ENCODE measurements at regions not wholly inside any gene's neighbourhood (a gene's known extent, or its start where the extent isn't known, plus 50 kb on each side); places are given as distances from the start of the nearest gene placed in this dataset.
A peak's percentile ranks its signal among the peaks of the same experiment; 100 is the strongest.

- no peak for DNase-seq
- no peaks in the 10 kb centered on the region for H3K27me3 ChIP-seq
- ATAC-seq: no peak
- no peak overlapping the region for H3K4me3 ChIP-seq
- intact Hi-C loops (cut with DNase I): no loop called here
- no peaks in the 10 kb centered on the region for H3K9me3 ChIP-seq
- no peak overlapping the region for H3K27ac ChIP-seq
- no peaks in the 10 kb centered on the region for H3K4me1 ChIP-seq
- FAIRE-seq: no peak
- no peak for TF ChIP-seq CTCF (IDR thresholded peaks at IDR 0.05)
- WGBS, 2 donors: 85 to 86% methylated on average over 5 of the region's 5 CpGs
- H3K36me3 ChIP-seq: no peaks in the 10 kb centered on the region
These were observed 323.8 kb downstream of the PSAT1 start for GRCh38 chr9:78620764-78621163.

- Histone ChIP-seq H3K4me3 (no peak overlapping the region), H3K4me1 (no peaks in the 10 kb centered on the region), H3K36me3 (no peaks in the 10 kb centered on the region), H3K27me3 (no peaks in the 10 kb centered on the region), H3K27ac (no peak overlapping the region), H3K9me3 (no peaks in the 10 kb centered on the region)
- peak in 1 of 4 donors; percentile 20 for ATAC-seq
- 82 to 87% methylated on average over 2 of the region's 2 CpGs for WGBS, 2 donors
- no peak for FAIRE-seq
- no peak for TF ChIP-seq CTCF (IDR thresholded peaks at IDR 0.05)
- intact Hi-C loops (cut with DNase I): no loop called here
- no peak for DNase-seq
These were observed 325.2 kb downstream of the PSAT1 start for GRCh38 chr9:78622126-78622525.

- TF ChIP-seq CTCF (IDR thresholded peaks at IDR 0.05): no peak
- intact Hi-C loops (cut with DNase I): no loop called here
- Histone ChIP-seq H3K9me3 (no peaks in the 10 kb centered on the region), H3K27me3 (no peaks in the 10 kb centered on the region), H3K36me3 (no peaks in the 10 kb centered on the region), H3K4me3 (no peak overlapping the region), H3K27ac (no peak overlapping the region), H3K4me1 (no peaks in the 10 kb centered on the region)
- DNase-seq (no peak), FAIRE-seq (no peak), ATAC-seq (no peak)
These were observed 330.0 kb downstream of the PSAT1 start for GRCh38 chr9:78626971-78627370.

- Histone ChIP-seq H3K4me3 (no peak overlapping the region), H3K27me3 (no peaks in the 10 kb centered on the region), H3K4me1 (no peaks in the 10 kb centered on the region), H3K9me3 (no peaks in the 10 kb centered on the region), H3K27ac (no peak overlapping the region), H3K36me3 (no peaks in the 10 kb centered on the region)
- intact Hi-C loops (cut with DNase I): no loop called here
- DNase-seq (no peak), FAIRE-seq (no peak), ATAC-seq (no peak)
- 56% methylated on average over 4 of the region's 4 CpGs for WGBS, 2 donors
- TF ChIP-seq CTCF (IDR thresholded peaks at IDR 0.05): no peak
These were observed 334.0 kb downstream of the PSAT1 start for GRCh38 chr9:78630966-78631365.

GRCh38 chr9:78640728-78641127 is 343.8 kb downstream of the PSAT1 start:
- no peaks in the 10 kb centered on the region for H3K4me1 ChIP-seq
- H3K27ac ChIP-seq: no peak overlapping the region
- no peaks in the 10 kb centered on the region for H3K9me3 ChIP-seq
- DNase-seq (no peak), ATAC-seq (no peak), FAIRE-seq (no peak)
- no peak overlapping the region for H3K4me3 ChIP-seq
- no peaks in the 10 kb centered on the region for H3K36me3 ChIP-seq
- WGBS, 2 donors: 25 to 35% methylated on average over 4 of the region's 4 CpGs
- no peaks in the 10 kb centered on the region for H3K27me3 ChIP-seq
- intact Hi-C loops (cut with DNase I): no loop called here
- no peak for TF ChIP-seq CTCF (IDR thresholded peaks at IDR 0.05)

All from pancreas (tissue), 10 donors.